Esophagus squamous epithelium (tissue), 4 donors: ENCODE measurements at regions not wholly inside any gene's neighbourhood (a gene's known extent, or its start where the extent isn't known, plus 50 kb on each side); places are given as distances from the start of the nearest gene placed in this dataset.

Source experiments
- CTCF ChIP-seq, 6 experiments: fragments of 450-650 bp in 4 of 6; fragments of 200-600 bp in 2 of 6; sonication (generic) in 2 of 6; IDR thresholded peaks; one replicate each; pipeline ENCODE4 v1.5.1; 2016 to 2019; ENCODE audit warnings: antibody characterized with exemption in 6 of 6, mild to moderate bottlenecking in 4 of 6, moderate library complexity in 4 of 6
- POLR2A ChIP-seq, 4 donors: fragments of 450-650 bp; IDR thresholded peaks; one replicate each; pipeline ENCODE4 v1.6.1; 2017; ENCODE audit warnings: antibody characterized with exemption in 4 of 4, mild to moderate bottlenecking in 4 of 4, moderate library complexity in 3 of 4

- TF ChIP-seq CTCF (IDR thresholded peaks at IDR 0.05) (no peak), POLR2A (IDR thresholded peaks at IDR 0.05) (no peak)
These were observed 150.1 kb upstream of the ZNF217 start for GRCh38 chr20:53743607-53744260.
